ENCODE measurements at regions not wholly inside any gene's neighbourhood (a gene's known extent, or its start where the extent isn't known, plus 50 kb on each side); places are given as distances from the start of the nearest gene placed in this dataset.
A peak's percentile ranks its signal among the peaks of the same experiment; 100 is the strongest.

DNA sequence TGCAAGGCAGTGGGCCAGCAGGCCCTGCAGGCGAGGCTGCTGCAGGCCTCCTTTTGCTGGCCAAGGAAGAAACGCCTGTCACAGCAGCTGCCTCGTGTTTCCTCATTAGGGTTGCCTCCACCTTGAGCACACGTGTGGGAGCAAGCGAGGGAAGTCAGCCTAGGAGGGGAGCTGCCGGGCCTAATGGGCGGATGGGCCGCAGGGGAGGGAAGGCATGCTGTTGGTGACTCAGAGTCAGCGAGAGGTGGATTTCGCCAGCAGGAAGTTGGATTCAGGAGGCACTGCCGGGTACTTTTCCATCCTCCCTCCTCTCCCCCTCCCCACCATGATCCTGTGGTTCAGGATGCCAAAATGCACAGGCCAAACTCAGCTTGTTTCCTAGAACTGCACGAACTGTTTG lies 498.7 kb downstream of the METTL15 start:
- DNase-seq (ENCODE audit: low read depth): no peak

DNA sequence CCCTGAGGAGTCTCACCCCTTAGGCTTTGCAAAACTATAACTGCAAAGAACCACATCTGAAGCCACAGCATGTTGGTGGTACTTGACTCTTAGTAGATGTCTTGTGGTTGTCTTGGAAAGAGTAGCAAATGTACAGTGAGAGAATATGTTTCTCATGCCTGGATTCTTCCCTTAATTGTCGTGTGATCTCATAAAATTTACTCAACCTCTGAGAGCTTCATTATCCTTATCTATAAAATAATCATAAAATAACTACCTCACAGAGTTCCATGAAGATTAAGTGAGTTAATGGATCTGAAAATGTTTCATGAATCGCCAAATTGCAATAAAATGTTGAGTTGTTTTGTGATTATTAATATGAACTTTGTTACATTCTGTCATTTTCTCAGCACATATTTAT lies 491.5 kb downstream of the METTL15 start:
- no peak for DNase-seq (ENCODE audit: low read depth)

- DNase-seq (ENCODE audit: low read depth): no peak
These were observed 490.3 kb downstream of the METTL15 start for GRCh38 chr11:28598531-28598930.

- DNase-seq (ENCODE audit: low read depth): no peak
These were observed 488.6 kb downstream of the METTL15 start for GRCh38 chr11:28596816-28597215.

DNA sequence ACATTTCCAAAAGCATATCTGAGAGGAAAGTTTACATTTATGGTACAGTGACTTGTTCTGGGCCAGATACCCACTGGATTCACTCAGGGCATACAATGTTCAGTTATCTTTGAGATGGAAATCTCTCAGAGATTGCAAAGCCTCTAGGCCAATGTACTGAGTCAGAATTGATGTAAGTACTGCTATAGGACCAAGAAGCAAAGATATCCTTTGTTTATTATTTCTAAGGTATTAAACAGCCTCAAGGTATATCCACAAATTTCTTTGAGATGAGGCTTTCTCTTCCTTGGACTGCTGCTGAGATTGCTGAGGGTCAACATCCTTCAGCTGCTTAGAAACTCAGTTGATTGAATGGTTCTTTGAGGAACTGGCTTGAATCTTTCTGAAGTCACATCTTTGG lies 484.0 kb downstream of the METTL15 start:
- DNase-seq (ENCODE audit: low read depth): no peak

GRCh38 chr11:28584992-28585391 lies 476.8 kb downstream of the METTL15 start:
- DNase-seq (ENCODE audit: low read depth): no peak

- no peak for DNase-seq (ENCODE audit: low read depth)
These were observed 474.3 kb downstream of the METTL15 start for GRCh38 chr11:28582506-28582905.

DNA sequence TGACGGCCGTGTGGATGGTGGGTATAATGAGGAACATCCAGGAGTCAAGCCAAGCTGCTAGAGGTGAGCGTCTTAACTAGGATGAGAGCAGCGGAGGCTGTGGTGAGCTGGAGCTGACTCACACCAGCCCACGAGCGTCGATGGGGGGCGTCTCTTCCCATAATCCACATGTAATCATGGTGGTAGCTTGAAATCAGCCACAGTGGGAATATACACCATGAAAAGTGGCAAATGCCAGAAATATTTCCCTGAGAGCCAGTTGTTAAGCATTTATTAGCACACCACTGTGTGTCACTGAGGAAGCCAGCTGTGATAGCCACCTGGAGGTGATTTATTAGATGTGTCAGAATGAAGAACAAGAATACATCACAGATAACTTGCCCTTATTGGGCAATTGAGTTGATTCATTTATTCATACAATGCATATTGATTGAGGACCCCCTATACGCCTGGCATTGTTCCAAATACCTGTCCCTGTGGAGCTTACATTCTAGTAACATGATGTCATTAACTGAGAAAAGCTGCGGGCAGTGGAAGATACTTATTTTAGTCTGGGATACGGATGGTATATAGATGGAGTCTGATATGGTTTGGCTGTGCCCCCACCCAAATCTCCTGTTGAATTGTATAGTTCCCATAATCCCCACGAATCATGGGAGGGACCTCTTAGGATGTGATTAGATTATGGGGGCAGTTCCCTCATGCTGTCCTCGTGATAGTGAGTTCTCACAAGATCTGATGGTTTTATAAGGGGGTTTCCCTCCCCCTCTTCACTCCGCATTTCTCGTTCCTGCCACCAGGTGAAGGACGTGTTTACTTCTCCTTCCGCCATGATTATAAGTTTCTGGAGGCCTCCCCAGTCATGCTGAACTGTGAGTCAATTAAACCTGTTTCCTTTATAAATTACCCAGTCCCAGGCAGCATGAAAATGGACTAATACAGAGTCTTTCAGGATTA lies 473.4 kb downstream of the METTL15 start:
- DNase-seq (ENCODE audit: low read depth): no peak

GRCh38 chr11:28571371-28571770 lies 463.2 kb downstream of the METTL15 start:
- no peak for DNase-seq (ENCODE audit: low read depth)

DNA sequence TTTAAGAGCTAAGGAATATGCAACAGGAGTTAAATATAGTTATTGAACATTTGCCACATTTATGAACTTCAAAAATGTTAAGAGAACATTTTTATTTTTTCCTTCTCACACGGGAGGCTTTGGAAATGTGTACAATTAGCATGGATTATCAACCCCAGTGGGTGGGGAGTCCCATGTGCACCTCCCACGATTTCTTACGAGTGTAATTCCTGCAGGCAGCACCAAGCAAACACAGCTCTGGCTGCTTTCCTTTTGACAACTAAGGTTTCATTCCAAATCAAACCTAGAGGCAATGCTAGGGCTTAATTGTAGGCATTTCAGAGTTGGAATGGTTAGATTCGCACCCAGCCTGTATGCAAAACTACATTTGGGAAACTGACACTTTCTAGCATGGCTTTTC lies 460.9 kb downstream of the METTL15 start:
- no peak for DNase-seq (ENCODE audit: low read depth)

GRCh38 chr11:28566339-28567089 lies 458.3 kb downstream of the METTL15 start:
- peak; percentile 43 for DNase-seq (ENCODE audit: low read depth)

DNA sequence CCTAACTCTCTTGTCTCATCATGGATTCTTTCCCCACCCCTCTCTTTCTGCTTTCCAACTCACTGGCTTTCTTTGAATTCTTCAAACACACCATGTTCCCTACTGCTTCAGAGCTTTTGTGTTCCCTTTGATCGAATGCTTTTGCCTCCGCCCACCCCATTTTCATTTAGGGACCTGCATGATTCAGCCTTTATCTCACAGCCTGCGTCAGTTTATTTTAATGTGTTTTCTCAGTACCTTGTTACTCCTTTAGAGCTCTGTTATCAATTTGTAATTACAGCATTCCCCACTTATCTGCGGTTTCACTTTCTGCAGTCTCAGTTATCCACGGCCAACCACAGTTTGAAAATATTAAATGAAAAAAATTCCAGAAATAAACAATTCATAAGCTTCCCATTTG lies 451.3 kb downstream of the METTL15 start:
- no peak for DNase-seq (ENCODE audit: low read depth)

- DNase-seq (ENCODE audit: low read depth): no peak
These were observed 439.1 kb downstream of the METTL15 start for GRCh38 chr11:28547321-28547741.

DNA sequence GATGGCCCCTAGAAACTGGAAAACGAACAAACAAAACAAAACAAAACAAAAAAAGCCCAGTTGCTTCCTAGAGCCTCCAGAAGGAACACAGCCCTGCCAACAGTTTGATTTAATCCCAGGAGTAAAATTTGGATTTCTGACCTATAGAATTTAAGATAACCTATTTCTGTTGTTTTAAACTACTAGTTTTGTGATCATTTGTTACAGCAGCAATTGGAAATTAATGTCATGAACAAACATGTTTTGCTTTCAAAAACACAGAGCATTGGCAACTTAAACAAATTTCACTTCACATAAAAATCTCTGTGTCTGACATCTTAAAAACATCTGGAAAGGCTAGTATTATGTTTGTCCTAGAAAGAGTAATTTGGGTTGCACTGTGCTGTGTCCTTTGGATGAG lies 437.3 kb downstream of the METTL15 start:
- DNase-seq (ENCODE audit: low read depth): no peak

- no peak for DNase-seq (ENCODE audit: low read depth)
These were observed 434.4 kb downstream of the METTL15 start for GRCh38 chr11:28542561-28542960.

- DNase-seq (ENCODE audit: low read depth): no peak
These were observed 431.2 kb downstream of the METTL15 start for GRCh38 chr11:28539239-28540030.

- no peak for DNase-seq (ENCODE audit: low read depth)
These were observed 429.6 kb downstream of the METTL15 start for GRCh38 chr11:28537822-28538221.

GRCh38 chr11:28536504-28537267 lies 428.5 kb downstream of the METTL15 start:
- no peak for DNase-seq (ENCODE audit: low read depth)

- no peak for DNase-seq (ENCODE audit: low read depth)
These were observed 427.5 kb downstream of the METTL15 start for GRCh38 chr11:28535677-28536076.

DNA sequence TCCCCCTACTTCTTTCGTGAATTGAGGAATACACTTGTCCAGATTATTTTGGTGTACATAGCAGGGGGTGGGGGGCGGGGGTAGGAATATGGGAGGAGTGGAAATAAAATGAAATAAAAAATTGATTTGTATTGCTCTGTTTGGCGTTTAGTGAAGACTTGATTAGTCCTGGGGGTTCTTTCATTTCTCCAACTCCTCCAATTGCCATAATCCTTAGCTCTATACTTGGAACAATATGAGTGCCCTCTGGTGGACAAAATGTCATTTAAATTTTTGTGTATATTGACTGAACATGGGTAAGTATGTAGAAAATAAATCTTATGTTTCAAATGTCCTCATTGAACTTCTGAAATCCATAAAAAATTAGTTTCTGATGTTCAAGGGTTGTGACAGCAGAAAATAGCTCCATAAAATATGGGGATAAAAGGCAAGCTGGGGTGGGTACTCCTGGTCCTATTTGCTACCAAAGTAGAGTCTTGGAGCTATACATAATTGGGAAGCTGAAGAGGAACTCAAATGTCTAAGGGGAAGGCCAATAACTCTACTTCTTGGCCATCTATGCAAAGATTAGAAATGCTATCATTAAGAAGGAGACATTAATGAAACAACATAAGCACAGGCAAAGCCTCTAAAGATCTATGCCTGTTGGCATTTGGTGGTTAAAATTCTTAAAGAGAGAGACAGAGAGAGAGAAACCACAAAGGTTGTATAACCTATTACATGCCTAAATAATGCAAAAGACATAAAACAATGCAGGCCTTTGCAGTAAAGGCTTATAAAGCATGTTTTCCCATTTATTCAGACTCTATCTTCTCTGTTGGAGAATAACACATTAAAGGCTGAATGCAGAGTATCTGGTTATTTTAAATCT lies 421.6 kb downstream of the METTL15 start:
- DNase-seq (ENCODE audit: low read depth): peak; percentile 35

GRCh38 chr11:28529046-28529445 lies 420.9 kb downstream of the METTL15 start:
- no peak for DNase-seq (ENCODE audit: low read depth)

Measured in HS-5 (cell line).